Fibroblast of lung (primary cell): ENCODE measurements at regions not wholly inside any gene's neighbourhood (a gene's known extent, or its start where the extent isn't known, plus 50 kb on each side); places are given as distances from the start of the nearest gene placed in this dataset.

Experiments used
- DNase-seq, 2 donors: peaks; one replicate each; pipeline versions ENCODE4 v3.0.0 to v3.0.0-alpha.2; 2010; ENCODE audit warnings: low read depth in 2 of 2
- H2AFZ ChIP-seq: 2 replicates; pipeline ENCODE4 v1.5.1; 2012; ENCODE audit warnings: low read length, control low read depth, inconsistent platforms
- H3K27ac ChIP-seq: 2 replicates; pipeline ENCODE4 v1.5.1; 2011; ENCODE audit warnings: low read length, control low read depth; ENCODE audit not compliant: insufficient read depth
- H3K27me3 ChIP-seq: 2 replicates; pipeline ENCODE4 v1.5.1; 2011; ENCODE audit warnings: mild to moderate bottlenecking, low read length; ENCODE audit not compliant: control insufficient read depth, insufficient read depth
- H3K36me3 ChIP-seq: 2 replicates; pipeline ENCODE4 v1.5.1; 2011; ENCODE audit warnings: low read length; ENCODE audit not compliant: control insufficient read depth, insufficient read depth
- H3K4me1 ChIP-seq: 2 replicates; pipeline ENCODE4 v1.5.1; 2011; ENCODE audit warnings: low read length; ENCODE audit not compliant: control insufficient read depth, insufficient read depth; ENCODE audit errors: extremely low read depth
- H3K4me2 ChIP-seq: 2 replicates; pipeline ENCODE4 v1.5.1; 2011; ENCODE audit warnings: low read length, control low read depth; ENCODE audit not compliant: insufficient read depth; ENCODE audit errors: extremely low read depth
- H3K4me3 ChIP-seq, 4 experiments: fragments of 200-600 bp in 1 of 4; sonication (generic) in 1 of 4; replicated peaks in 1 of 4; 2 replicates each; pipeline ENCODE4 v1.5.1; 2011 to 2016; ENCODE audit warnings: low read length in 4 of 4, low read depth in 3 of 4, mild to moderate bottlenecking in 3 of 4, control low read depth in 2 of 4, inconsistent platforms in 1 of 4, mixed read lengths in 1 of 4; ENCODE audit not compliant: insufficient read depth in 1 of 4; ENCODE audit errors: control extremely low read depth in 1 of 4
- H3K79me2 ChIP-seq: 2 replicates; pipeline ENCODE4 v1.5.1; 2012; ENCODE audit warnings: mild to moderate bottlenecking, low read length, inconsistent platforms; ENCODE audit not compliant: control insufficient read depth, insufficient read depth
- H3K9ac ChIP-seq: 2 replicates; pipeline ENCODE4 v1.5.1; 2011; ENCODE audit warnings: mild to moderate bottlenecking, low read length, control low read depth; ENCODE audit not compliant: insufficient read depth
- H3K9me3 ChIP-seq: 2 replicates; pipeline ENCODE4 v1.5.1; 2012; ENCODE audit warnings: low read depth, low read length; ENCODE audit not compliant: control insufficient read depth, insufficient read depth
- H4K20me1 ChIP-seq: 2 replicates; pipeline ENCODE4 v1.5.1; 2011; ENCODE audit warnings: low read length; ENCODE audit not compliant: control insufficient read depth, insufficient read depth; ENCODE audit errors: extremely low read depth
- EZH2 ChIP-seq: IDR thresholded peaks from 2 replicates; pipeline ENCODE4 v1.5.1; 2012; ENCODE audit warnings: low read length, control low read depth, mild to moderate bottlenecking; ENCODE audit errors: missing control alignments
- TF ChIP-seq, protein P1 (sequence below), 2 donors: IDR thresholded peaks in 1 of 2; conservative IDR thresholded peaks in 1 of 2; 1 replicate in 1 of 2; 2 replicates in 1 of 2; pipeline ENCODE4 v1.5.1; 2011 to 2012; ENCODE audit warnings: low read length in 2 of 2, control low read depth in 1 of 2, inconsistent platforms in 1 of 2, low read depth in 1 of 2, mild to moderate bottlenecking in 1 of 2

DNA sequence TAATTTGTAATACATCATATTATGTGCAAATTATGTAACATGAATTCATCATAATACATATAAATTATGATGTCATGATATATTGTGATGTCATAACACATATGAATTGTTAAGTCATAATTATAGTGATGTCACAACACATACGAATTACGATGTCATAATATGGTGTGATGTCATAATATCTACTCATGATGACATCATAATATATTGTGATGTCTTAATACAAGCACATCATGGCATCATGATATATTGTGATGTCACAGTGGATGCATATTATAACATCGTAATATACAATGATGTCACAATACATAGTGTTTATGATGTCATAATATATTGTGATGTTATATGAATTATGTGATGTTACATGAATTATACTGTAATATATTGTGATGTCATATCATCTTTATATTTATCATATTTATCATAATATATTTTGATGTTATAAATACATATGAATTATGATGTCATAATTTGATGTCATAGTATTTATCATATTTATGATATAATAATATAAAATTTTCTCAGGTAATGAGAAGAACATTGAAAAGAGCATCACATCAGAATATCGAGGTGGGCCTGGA, 1793.0 kb downstream of the TP53TG3F start:
- no peaks in the 10 kb centered on the region for H4K20me1 ChIP-seq
- no peaks in the 10 kb centered on the region for H3K27me3 ChIP-seq
- no peak overlapping the region for H3K4me2 ChIP-seq
- no peaks in the 10 kb centered on the region for H3K36me3 ChIP-seq
- H3K27ac ChIP-seq, result no peak overlapping the region
- DNase-seq, result peak; percentile 4 to 8
- no peaks in the 10 kb centered on the region for H3K79me2 ChIP-seq
- H2AFZ ChIP-seq, result no peak overlapping the region
- no peaks in the 10 kb centered on the region for H3K9me3 ChIP-seq
- no peaks in the 10 kb centered on the region for H3K4me1 ChIP-seq
- no peak overlapping the region for H3K9ac ChIP-seq
- TF ChIP-seq EZH2, result no peak
- TF ChIP-seq, protein P1, sequence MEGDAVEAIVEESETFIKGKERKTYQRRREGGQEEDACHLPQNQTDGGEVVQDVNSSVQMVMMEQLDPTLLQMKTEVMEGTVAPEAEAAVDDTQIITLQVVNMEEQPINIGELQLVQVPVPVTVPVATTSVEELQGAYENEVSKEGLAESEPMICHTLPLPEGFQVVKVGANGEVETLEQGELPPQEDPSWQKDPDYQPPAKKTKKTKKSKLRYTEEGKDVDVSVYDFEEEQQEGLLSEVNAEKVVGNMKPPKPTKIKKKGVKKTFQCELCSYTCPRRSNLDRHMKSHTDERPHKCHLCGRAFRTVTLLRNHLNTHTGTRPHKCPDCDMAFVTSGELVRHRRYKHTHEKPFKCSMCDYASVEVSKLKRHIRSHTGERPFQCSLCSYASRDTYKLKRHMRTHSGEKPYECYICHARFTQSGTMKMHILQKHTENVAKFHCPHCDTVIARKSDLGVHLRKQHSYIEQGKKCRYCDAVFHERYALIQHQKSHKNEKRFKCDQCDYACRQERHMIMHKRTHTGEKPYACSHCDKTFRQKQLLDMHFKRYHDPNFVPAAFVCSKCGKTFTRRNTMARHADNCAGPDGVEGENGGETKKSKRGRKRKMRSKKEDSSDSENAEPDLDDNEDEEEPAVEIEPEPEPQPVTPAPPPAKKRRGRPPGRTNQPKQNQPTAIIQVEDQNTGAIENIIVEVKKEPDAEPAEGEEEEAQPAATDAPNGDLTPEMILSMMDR (conservative IDR thresholded peaks at IDR 0.05 in 1 of 2, IDR thresholded peaks at IDR 0.05 in 1 of 2; ENCODE audit: low read depth in 1 of 2, low read length in 2 of 2), result no peak
- no peak overlapping the region for H3K4me3 ChIP-seq

DNA sequence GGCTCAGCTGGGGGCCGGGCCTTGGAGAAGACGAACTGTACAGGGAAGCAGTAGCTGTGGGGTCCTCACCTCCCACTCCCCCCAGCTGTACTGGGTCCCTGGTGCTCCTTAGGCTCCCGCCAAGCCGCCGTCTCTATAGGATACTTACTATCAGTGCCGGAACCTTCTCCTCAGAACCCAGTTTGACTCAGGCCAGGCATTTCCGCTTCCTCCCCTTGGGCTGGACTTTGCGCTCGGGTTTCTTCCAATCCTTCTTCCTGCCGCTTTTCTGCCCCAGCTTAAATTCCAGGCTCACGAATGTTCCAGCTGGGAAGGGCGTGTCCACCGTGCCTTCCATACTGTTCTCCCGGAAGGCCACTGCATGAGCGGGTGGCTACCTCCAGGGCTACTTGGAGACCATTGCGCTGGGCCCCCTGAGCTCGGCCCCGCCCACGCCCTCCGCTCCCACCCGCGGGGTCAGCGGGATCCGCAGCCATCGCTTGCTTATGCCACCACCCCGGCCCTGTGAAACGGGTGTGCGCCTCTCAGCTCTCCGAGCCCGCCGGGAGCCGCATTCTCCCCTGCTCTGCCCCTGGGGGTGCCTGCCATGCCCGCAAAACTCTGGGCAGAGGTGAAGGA, 1795.9 kb downstream of the TP53TG3F start:
- Histone ChIP-seq H3K4me2 (no peak overlapping the region), H2AFZ (no peak overlapping the region), H4K20me1 (no peaks in the 10 kb centered on the region), H3K4me3 (no peak overlapping the region), H3K79me2 (no peaks in the 10 kb centered on the region), H3K9me3 (no peaks in the 10 kb centered on the region), H3K9ac (no peak overlapping the region), H3K27ac (no peak overlapping the region), H3K27me3 (no peaks in the 10 kb centered on the region), H3K4me1 (no peaks in the 10 kb centered on the region), H3K36me3 (no peaks in the 10 kb centered on the region)
- TF ChIP-seq EZH2, result no peak
- TF ChIP-seq, protein P1 (conservative IDR thresholded peaks at IDR 0.05 in 1 of 2, IDR thresholded peaks at IDR 0.05 in 1 of 2; ENCODE audit: low read depth in 1 of 2, low read length in 2 of 2), result no peak
- DNase-seq, result no peak

DNA sequence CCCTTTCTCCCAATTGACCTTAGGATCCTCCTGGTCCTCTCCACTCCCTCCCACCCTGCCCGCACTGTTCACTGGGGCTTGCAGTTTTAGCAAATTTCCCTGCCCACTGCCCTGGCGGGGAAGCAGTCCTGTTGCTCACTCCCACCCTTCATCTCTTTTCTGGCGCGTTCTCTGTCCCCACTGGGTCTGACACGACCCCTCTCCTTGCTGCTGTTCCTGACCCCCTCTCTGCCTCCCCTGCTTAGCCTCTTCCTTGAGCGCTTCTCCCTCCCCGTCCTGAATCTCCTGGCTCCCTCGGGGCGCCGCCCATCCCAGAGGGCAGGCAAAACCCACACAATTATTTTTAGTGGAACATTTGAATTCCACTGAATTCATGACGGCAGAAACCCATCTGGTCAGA, 1796.4 kb downstream of the TP53TG3F start:
- TF ChIP-seq, protein P1 (conservative IDR thresholded peaks at IDR 0.05 in 1 of 2, IDR thresholded peaks at IDR 0.05 in 1 of 2; ENCODE audit: low read depth in 1 of 2, low read length in 2 of 2), result no peak
- TF ChIP-seq EZH2, result no peak
- H3K4me2 ChIP-seq, result no peak overlapping the region
- H3K36me3 ChIP-seq, result no peaks in the 10 kb centered on the region
- H3K4me3 ChIP-seq, result no peak overlapping the region
- H2AFZ ChIP-seq, result no peak overlapping the region
- H4K20me1 ChIP-seq, result no peaks in the 10 kb centered on the region
- no peak overlapping the region for H3K27ac ChIP-seq
- H3K9ac ChIP-seq, result no peak overlapping the region
- no peaks in the 10 kb centered on the region for H3K9me3 ChIP-seq
- H3K4me1 ChIP-seq, result no peaks in the 10 kb centered on the region
- no peaks in the 10 kb centered on the region for H3K27me3 ChIP-seq
- no peaks in the 10 kb centered on the region for H3K79me2 ChIP-seq
- DNase-seq, result no peak
